ENCODE measurements at regions not wholly inside any gene's neighbourhood (a gene's known extent, or its start where the extent isn't known, plus 50 kb on each side); places are given as distances from the start of the nearest gene placed in this dataset.
A peak's percentile ranks its signal among the peaks of the same experiment; 100 is the strongest.

GRCh38 chr7:130946114-130946513 lies 212.1 kb upstream of the KLF14 start:
- Histone ChIP-seq H3K36me3 (peaks cover 0 to 2% of the 10 kb centered on the region in 2 donors), H3K4me3 (no peak overlapping the region), H3K9me3 (no peaks in the 10 kb centered on the region), H3K4me1 (peaks cover 63 to 87% of the 10 kb centered on the region in 2 donors), H3K27ac (peak overlapping the region; percentile 91 to 97 (median 94)), H3K27me3 (no peaks in the 10 kb centered on the region)
- no peak for ATAC-seq
- intact Hi-C loops (cut with DNase I; ENCODE audit: low total_unique reads) (loop anchor here (10.0 kb wide), 1 partner anchor 1721 kb away; the partner anchor contains the start of gene AHCYL2), in situ Hi-C loops (cut with MboI; ENCODE audit: low sequenced_read_pairs in 4 of 4) (no loop called here)
- no peak for DNase-seq
- TF ChIP-seq CTCF (IDR thresholded peaks at IDR 0.05 in 4 of 5, conservative IDR thresholded peaks at IDR 0.05 in 1 of 5) = no peak
- no peak for TF ChIP-seq POLR2A (IDR thresholded peaks at IDR 0.05)

GRCh38 chr7:130947792-130948580 lies 214.0 kb upstream of the KLF14 start:
- in situ Hi-C loops (cut with MboI; ENCODE audit: low sequenced_read_pairs in 4 of 4) = no loop called here
- ATAC-seq (no peak), DNase-seq (no peak)
- TF ChIP-seq CTCF (IDR thresholded peaks at IDR 0.05 in 4 of 5, conservative IDR thresholded peaks at IDR 0.05 in 1 of 5) (no peak), POLR2A (IDR thresholded peaks at IDR 0.05) (no peak)
- no peaks in the 10 kb centered on the region for H3K9me3 ChIP-seq
- no peak overlapping the region for H3K4me3 ChIP-seq
- peaks cover 0 to 11% of the 10 kb centered on the region in 2 donors for H3K36me3 ChIP-seq
- peaks cover 73 to 98% of the 10 kb centered on the region in 2 donors for H3K4me1 ChIP-seq
- intact Hi-C loops (cut with DNase I; ENCODE audit: low total_unique reads) = loop anchor here (10.0 kb wide), 1 partner anchor 1723 kb away; the partner anchor contains the start of gene AHCYL2
- H3K27ac ChIP-seq = peak overlapping the region; percentile 35 to 97 (median 92)
- no peaks in the 10 kb centered on the region for H3K27me3 ChIP-seq

- Histone ChIP-seq H3K9me3 (no peaks in the 10 kb centered on the region), H3K4me3 (no peak overlapping the region), H3K36me3 (peaks cover 0 to 12% of the 10 kb centered on the region in 2 donors), H3K27me3 (no peaks in the 10 kb centered on the region), H3K27ac (peak overlapping the region; percentile 51 to 61 (median 54)), H3K4me1 (peaks cover 73 to 98% of the 10 kb centered on the region in 2 donors)
- TF ChIP-seq CTCF (IDR thresholded peaks at IDR 0.05 in 4 of 5, conservative IDR thresholded peaks at IDR 0.05 in 1 of 5) (no peak), POLR2A (IDR thresholded peaks at IDR 0.05) (no peak)
- intact Hi-C loops (cut with DNase I; ENCODE audit: low total_unique reads) = loop anchor here (10.0 kb wide), 1 partner anchor 1724 kb away; the partner anchor contains the start of gene AHCYL2
- DNase-seq (no peak), ATAC-seq (no peak)
- in situ Hi-C loops (cut with MboI; ENCODE audit: low sequenced_read_pairs in 4 of 4) = no loop called here
Observed at GRCh38 chr7:130948822-130949221, 214.8 kb upstream of the KLF14 start.

GRCh38 chr7:130949550-130949949 lies 215.5 kb upstream of the KLF14 start:
- no peak for TF ChIP-seq POLR2A (IDR thresholded peaks at IDR 0.05)
- TF ChIP-seq CTCF (IDR thresholded peaks at IDR 0.05 in 4 of 5, conservative IDR thresholded peaks at IDR 0.05 in 1 of 5) = no peak
- Histone ChIP-seq H3K27ac (peak overlapping the region; percentile 51 to 61 (median 54)), H3K4me1 (peaks cover 73 to 98% of the 10 kb centered on the region in 2 donors), H3K9me3 (no peaks in the 10 kb centered on the region), H3K36me3 (peaks cover 0 to 17% of the 10 kb centered on the region in 2 donors), H3K27me3 (no peaks in the 10 kb centered on the region), H3K4me3 (no peak overlapping the region)
- ATAC-seq = no peak
- DNase-seq = no peak
- intact Hi-C loops (cut with DNase I; ENCODE audit: low total_unique reads) = loop anchor here (10.0 kb wide), 1 partner anchor 1725 kb away; the partner anchor contains the start of gene AHCYL2
- in situ Hi-C loops (cut with MboI; ENCODE audit: low sequenced_read_pairs in 4 of 4) = no loop called here

Data from gastrocnemius medialis (tissue), 4 donors.